ENCODE measurements at regions not wholly inside any gene's neighbourhood (a gene's known extent, or its start where the extent isn't known, plus 50 kb on each side); places are given as distances from the start of the nearest gene placed in this dataset.

DNA sequence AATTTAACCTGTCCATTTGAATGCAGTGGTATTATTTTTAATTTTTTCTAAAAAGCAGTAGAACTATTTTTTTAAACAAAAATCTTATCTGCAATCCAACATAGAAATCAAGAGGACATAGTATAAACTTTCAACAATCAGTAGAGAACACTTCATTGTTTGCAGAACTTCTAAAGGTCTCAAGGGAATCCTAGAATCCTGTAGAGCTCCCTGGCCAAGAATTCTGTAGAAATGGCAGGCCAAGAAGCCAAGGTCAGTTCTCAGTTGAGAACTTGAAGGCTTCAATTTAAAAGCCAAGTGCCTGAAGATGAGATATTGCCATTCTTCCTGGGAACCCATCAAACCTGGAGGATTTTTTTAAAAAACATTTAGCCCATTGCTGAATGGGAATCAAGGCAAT, 199.2 kb upstream of the KLF4 start:
- TF ChIP-seq, protein P1, sequence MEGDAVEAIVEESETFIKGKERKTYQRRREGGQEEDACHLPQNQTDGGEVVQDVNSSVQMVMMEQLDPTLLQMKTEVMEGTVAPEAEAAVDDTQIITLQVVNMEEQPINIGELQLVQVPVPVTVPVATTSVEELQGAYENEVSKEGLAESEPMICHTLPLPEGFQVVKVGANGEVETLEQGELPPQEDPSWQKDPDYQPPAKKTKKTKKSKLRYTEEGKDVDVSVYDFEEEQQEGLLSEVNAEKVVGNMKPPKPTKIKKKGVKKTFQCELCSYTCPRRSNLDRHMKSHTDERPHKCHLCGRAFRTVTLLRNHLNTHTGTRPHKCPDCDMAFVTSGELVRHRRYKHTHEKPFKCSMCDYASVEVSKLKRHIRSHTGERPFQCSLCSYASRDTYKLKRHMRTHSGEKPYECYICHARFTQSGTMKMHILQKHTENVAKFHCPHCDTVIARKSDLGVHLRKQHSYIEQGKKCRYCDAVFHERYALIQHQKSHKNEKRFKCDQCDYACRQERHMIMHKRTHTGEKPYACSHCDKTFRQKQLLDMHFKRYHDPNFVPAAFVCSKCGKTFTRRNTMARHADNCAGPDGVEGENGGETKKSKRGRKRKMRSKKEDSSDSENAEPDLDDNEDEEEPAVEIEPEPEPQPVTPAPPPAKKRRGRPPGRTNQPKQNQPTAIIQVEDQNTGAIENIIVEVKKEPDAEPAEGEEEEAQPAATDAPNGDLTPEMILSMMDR (IDR thresholded peaks at IDR 0.05; ENCODE audit: low read depth, low read length, missing control alignments): no peak
- H3K4me3 ChIP-seq (ENCODE audit: low read depth, low read length): no peak overlapping the region
- in situ Hi-C loops (cut with HindIII; ENCODE audit: low sequenced_read_pairs): no loop called here
- no peak for DNase-seq (ENCODE audit: low read depth)

GRCh38 chr9:107685901-107686300, 196.3 kb upstream of the KLF4 start:
- no peak overlapping the region for H3K4me3 ChIP-seq (ENCODE audit: low read depth, low read length)
- TF ChIP-seq, protein P1 (IDR thresholded peaks at IDR 0.05; ENCODE audit: low read depth, low read length, missing control alignments): no peak
- DNase-seq (ENCODE audit: low read depth): no peak
- in situ Hi-C loops (cut with HindIII; ENCODE audit: low sequenced_read_pairs): no loop called here

- in situ Hi-C loops (cut with HindIII; ENCODE audit: low sequenced_read_pairs): no loop called here
- DNase-seq (ENCODE audit: low read depth): no peak
- no peak overlapping the region for H3K4me3 ChIP-seq (ENCODE audit: low read depth, low read length)
- TF ChIP-seq, protein P1 (IDR thresholded peaks at IDR 0.05; ENCODE audit: low read depth, low read length, missing control alignments): no peak
These were observed 195.8 kb upstream of the KLF4 start for GRCh38 chr9:107685376-107685775.

DNA sequence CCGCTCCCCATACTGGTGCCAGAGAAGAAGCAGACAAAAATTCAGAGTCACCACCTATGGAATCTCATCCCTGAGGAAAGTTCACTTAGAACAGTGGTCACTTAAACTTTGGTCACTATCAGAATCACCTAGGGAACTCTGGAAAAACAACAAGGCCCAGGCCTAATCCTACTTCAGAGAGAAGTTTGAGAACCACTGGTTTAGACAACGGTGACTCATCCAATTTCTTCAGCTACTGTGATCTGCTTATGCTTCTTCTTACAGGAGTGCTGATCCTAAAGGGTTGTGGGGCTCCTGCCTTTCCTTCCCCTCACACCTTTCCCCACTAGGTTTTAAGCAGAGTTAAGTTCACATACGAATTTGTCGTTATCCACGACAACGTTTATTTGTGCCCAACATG, 194.7 kb upstream of the KLF4 start:
- no peak for DNase-seq (ENCODE audit: low read depth)

GRCh38 chr9:107683566-107683965, 194.0 kb upstream of the KLF4 start:
- TF ChIP-seq, protein P1 (IDR thresholded peaks at IDR 0.05; ENCODE audit: low read depth, low read length, missing control alignments): no peak
- H3K4me3 ChIP-seq (ENCODE audit: low read depth, low read length): no peak overlapping the region
- no peak for DNase-seq (ENCODE audit: low read depth)
- in situ Hi-C loops (cut with HindIII; ENCODE audit: low sequenced_read_pairs): no loop called here

More for the DNA sequence above, 194.7 kb upstream of the KLF4 start:
- TF ChIP-seq, protein P1 (IDR thresholded peaks at IDR 0.05; ENCODE audit: low read depth, low read length, missing control alignments): no peak
- H3K4me3 ChIP-seq (ENCODE audit: low read depth, low read length): no peak overlapping the region
- in situ Hi-C loops (cut with HindIII; ENCODE audit: low sequenced_read_pairs): no loop called here

GRCh38 chr9:107681988-107682387, 192.4 kb upstream of the KLF4 start:
- H3K4me3 ChIP-seq (ENCODE audit: low read depth, low read length): no peak overlapping the region
- no peak for DNase-seq (ENCODE audit: low read depth)
- in situ Hi-C loops (cut with HindIII; ENCODE audit: low sequenced_read_pairs): no loop called here
- TF ChIP-seq, protein P1 (IDR thresholded peaks at IDR 0.05; ENCODE audit: low read depth, low read length, missing control alignments): no peak

Data from astrocyte of the cerebellum (primary cell).